AG09309 (cell line): ENCODE measurements at regions not wholly inside any gene's neighbourhood (a gene's known extent, or its start where the extent isn't known, plus 50 kb on each side); places are given as distances from the start of the nearest gene placed in this dataset.

ENCODE experiments used
- DNase-seq: peaks from one replicate; pipeline ENCODE4 v3.0.0-alpha.2; 2010; ENCODE audit warnings: low read depth
- H3K4me3 ChIP-seq: 2 replicates; pipeline ENCODE4 v1.5.1; 2011; ENCODE audit warnings: mild to moderate bottlenecking, low read depth, low read length, moderate library complexity; ENCODE audit not compliant: control insufficient read depth
- CTCF ChIP-seq: IDR thresholded peaks from 2 replicates; pipeline ENCODE4 v1.5.1; 2011; ENCODE audit warnings: mild to moderate bottlenecking, low read depth, low read length, inconsistent platforms; ENCODE audit not compliant: insufficient read depth, control insufficient read depth; ENCODE audit errors: missing control alignments

DNA sequence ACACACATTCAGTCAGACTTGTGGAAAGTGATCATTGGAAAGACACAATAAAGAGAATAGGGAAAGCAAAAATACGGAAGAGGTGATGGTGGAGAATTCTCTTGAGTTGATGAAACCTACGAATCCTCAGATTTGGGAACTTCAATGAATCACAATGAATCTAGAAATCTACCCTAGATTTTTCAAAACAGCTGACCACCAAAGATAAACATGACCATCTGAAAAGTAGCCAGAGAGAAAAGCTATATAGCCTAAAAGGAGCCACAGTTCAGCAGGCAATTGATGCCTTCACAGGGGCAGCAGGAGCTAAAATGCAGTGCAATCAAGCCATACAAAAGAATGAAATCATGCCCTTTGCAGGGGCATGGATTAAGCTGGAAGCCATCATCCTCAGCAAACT is 170.6 kb upstream of the RUNX1 start:
- no peak overlapping the region for H3K4me3 ChIP-seq
- no peak for DNase-seq
- no peak for TF ChIP-seq CTCF

DNA sequence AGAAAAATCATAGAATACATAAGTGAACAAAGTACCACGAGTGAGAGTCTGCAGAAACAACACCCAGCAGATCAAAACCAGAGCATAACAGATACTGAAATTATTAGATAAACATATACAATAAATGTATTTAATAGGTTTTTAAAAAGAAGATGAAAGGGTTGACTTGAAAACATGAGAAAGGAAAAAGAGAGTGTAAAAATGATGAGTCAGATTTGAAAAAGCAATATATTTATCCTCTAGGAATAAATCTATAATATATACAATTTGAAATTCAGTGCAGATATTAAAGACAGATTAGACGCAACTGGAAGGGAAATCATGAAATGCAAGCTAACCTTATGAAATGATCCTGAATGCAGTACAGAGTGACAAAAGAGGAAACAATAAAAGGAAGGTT is 170.2 kb upstream of the RUNX1 start:
- no peak for DNase-seq
- no peak for TF ChIP-seq CTCF
- no peak overlapping the region for H3K4me3 ChIP-seq

DNA sequence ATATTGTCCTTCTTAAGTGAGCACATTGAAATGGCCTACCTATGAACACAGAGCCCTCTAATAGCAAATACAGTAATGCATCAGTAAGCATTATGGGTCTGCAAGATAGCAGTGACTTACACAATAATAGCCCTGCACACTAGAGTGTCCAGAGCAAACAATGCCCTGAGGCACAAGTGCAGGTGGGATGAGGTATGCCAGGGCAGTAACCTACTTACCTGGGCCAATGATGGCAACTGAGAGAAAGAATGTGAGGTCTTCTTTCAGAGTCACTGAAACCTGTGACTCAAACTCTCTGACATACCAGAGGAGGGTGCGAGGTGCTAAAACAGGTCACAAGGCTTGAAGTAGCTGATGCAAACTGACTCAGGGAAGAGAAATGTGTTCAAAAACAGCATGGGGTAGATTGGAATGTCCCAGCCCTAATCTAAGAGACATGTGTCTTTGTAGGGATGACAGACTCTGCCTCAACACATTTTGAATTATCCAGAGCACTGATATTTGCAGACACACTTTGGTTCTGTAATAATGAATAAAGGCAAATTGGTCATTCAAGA is 168.5 kb upstream of the RUNX1 start:
- no peak for TF ChIP-seq CTCF
- no peak overlapping the region for H3K4me3 ChIP-seq
- peak; percentile 62 for DNase-seq

GRCh38 chr21:35216996-35217395 is 167.9 kb upstream of the RUNX1 start:
- no peak for DNase-seq
- no peak for TF ChIP-seq CTCF
- H3K4me3 ChIP-seq, result no peak overlapping the region

DNA sequence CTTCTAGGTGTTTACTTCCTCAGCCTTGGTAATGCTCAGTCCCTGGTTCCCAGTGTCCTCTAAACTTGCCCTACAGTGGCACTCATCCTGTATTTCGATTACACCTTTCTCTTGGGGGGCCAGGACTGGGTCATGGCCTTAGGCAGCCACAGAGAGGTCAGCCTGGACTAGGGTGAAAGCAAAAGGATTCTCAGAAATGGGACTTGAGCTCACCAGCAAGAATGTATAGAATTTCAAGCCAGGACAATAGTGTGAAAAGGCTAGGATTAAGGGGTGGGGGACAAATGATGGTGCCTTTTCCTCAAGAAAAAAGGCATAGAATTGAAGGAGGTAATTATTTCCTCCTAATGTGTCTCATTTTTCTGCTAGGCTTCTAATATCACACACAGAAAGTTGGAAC is 166.8 kb upstream of the RUNX1 start:
- DNase-seq, result no peak
- no peak for TF ChIP-seq CTCF
- no peak overlapping the region for H3K4me3 ChIP-seq

DNA sequence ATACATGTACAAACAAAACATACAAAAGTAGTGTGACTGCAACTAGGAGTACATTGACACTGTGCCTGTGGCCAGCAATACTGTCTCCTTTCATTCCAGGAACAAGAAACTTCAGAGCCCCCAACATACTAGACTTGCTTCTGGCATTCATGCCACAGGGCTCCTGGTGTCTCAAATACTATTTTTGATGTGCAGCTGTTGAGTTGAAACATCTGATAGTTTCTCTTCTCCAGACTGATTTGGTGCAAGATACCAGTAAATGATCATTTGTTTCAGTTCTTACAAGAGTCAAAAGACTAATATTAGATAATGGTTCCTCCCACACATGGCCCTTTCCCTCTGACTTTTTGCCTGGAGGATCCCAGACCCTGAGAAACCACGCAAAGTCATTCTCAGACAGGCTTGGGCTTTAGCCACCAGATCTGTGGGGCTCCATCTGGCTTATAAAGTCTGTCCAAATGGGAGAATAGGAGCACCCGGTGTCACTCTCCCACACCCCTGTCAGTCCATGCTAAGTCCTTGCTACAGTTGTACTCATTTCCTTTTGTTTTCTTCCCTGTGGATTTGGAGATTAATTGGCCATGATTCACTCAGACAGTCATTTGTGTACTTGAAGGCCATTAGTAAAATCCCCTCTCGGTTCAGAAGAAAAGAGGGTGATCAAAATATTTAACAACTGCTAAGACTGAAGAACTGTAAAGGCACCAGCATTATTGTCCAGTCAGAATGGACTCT is 163.5 kb upstream of the RUNX1 start:
- no peak for TF ChIP-seq CTCF
- DNase-seq, result no peak
- no peak overlapping the region for H3K4me3 ChIP-seq
